Activated CD4-positive, CD25-positive, alpha-beta regulatory T cell treated with anti-CD3 and anti-CD28 coated beads, Interleukin-2, amount 50 U/mL, for 72 hours (primary cell): ENCODE measurements at regions not wholly inside any gene's neighbourhood (a gene's known extent, or its start where the extent isn't known, plus 50 kb on each side); places are given as distances from the start of the nearest gene placed in this dataset.
A peak's percentile ranks its signal among the peaks of the same experiment; 100 is the strongest.

Experiments used
- DNase-seq: peaks from one replicate; pipeline ENCODE4 v3.0.0; 2021

DNA sequence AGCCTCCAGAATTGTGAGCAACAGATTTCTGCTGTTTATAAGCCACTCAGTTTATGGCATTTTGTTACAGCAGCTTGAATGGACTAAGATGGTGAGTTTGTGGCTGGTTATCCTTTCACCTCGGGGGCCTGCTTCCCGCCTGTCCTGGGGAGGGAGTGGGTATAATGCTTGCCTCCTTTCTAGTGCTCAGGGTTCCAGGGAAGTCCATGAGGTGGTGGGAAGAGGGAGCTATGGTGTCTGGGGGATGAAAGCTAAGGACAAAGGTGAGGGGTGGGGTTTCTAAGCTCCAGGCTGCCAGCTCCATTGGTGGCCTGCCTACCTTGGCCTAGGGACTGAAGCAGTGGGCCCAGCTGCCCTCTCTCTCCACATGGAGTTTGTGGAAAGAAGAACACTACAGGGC is 50.2 kb upstream of the SDK2 start:
- no peak for DNase-seq

DNA sequence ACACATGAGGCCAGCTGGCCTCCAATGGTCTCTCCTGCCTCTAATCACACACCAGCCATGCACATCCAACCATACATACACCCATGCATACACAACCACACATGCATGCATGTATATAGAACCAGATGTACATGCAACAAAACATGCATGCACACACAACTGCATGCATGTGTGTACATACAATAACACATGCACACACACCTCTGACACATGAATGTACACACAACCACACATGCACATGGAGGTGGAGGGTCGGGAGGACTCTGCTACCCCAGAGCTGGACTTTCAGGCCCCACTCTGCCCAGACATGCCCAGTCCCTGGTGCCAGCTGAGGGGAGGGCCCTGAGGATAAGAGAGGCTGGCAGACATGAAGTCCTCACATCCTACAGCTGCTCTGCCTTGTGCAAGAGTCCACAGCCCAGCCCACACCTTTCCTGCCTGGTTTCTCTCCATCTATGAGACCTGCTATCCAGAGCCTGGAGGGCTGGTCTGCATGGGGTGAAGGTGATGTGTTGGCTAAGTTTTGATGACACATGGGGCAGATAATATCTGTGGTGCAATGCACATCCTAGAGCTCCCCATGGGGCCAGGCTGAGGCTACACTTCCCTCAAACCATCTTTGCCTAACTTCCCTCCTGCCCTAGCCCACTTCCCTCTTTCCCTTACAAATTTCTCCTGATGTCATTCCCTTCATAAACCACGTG is 50.9 kb upstream of the SDK2 start:
- no peak for DNase-seq

DNA sequence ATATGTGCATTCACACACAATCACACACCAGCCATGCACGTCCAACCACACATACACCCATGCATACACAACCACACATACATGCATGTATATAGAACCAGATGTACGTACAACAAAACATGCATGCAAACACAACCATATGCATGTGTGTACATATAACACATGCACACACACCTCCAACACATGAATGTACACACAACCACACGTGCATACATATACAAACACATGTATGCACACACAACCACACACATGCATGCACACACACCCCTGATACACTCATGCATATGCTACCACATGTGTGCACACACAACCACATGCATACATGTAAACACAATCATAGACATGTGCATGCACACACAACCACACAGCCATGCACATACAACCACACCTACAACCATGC is 52.0 kb upstream of the SDK2 start:
- no peak for DNase-seq

DNA sequence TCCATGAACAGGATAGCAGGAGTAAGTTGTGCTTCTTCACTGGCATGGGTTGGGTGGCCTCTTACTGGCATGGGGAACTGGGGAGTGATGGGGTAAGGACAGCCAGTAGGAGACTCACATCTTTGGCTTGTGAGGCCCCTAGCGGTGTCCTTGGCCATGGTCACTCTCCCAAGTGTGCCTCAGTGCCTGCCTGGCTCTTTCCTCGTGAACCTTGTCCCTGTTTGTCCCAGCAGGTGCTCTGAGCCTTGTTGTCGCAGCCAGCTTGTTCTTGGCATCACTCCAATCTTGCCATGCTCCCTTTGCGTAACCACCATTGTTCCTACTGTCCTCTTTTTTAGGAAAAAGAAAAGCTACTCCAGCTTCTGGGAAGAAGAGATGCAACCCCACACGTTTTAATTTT is 53.6 kb upstream of the SDK2 start:
- no peak for DNase-seq

DNA sequence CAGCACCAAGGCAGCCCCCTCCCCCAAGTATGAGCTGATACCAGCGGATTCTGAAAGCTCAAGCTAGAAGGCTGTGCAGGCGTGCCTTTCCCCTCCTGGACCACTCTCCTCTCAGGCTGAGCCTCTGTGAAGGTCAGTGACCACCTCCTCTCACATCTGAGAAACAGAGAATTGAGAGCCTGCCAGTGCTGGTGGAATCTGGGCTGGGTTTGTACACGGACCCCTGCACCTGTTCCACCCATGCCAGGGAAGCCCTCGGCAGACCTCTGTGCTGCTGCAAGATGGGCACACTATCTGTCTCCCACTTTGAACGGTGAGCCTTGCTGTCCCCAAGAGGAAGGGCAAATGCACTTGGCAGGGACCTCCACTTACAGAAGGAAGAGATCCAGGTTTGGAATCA is 54.7 kb upstream of the SDK2 start:
- no peak for DNase-seq

DNA sequence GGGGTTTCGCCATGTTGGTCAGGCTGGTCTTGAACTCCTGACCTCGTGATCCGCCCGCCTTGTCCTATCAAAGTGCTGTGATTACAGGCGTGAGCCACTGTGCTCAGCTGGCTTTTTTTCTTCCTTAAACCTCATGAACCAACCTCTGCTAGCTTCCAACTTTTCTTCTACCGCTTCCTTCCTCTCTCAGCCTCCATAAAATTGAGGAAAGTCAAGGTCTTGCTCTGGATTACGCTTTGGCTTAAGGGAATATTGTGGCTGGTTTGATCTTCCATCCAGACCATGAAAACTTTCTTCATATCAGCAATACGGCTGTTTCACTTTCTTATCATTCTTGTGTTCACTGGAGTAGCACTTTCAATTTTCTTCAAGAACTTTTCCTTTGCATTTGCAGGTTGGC is 57.5 kb upstream of the SDK2 start:
- no peak for DNase-seq

DNA sequence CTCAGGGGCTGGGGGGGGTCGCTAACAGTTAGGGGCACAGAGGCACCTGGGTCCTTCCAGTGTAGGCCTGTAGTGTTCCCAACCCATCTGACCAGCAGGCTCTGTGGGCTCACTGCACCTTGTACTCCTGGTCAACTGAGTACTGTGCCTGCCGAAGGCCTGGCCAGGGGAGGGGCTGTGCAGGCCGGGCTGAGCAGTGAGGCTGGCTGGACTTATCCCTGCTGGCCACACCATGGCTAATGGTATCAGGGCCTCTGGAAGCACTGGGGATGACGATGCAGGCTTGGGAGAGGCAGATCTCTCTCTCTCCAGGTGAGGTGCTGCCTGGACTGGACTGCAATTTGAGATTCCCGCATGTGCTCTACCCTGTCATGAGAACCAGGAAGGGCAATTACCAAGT is 58.9 kb upstream of the SDK2 start:
- no peak for DNase-seq

DNA sequence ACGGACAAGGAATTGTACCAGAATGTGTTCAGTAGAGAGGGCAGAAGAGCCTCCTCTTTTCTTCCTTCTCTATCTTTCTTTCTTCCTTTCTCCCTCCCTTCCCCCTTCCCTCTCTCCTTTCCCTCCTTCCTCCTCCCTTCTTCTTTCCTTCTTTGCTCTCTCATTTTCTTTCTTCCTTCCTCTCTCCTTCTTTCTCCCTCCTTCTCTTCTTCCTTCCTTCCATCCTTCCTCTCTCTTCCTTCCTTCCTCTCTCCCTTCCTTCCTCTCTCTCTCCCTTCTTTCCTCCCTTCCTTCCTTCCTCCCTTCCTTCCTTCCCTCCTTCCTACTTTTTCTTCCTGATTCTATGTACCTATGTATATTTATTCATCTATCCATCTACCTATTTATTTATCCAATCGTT is 59.7 kb upstream of the SDK2 start:
- no peak for DNase-seq

DNA sequence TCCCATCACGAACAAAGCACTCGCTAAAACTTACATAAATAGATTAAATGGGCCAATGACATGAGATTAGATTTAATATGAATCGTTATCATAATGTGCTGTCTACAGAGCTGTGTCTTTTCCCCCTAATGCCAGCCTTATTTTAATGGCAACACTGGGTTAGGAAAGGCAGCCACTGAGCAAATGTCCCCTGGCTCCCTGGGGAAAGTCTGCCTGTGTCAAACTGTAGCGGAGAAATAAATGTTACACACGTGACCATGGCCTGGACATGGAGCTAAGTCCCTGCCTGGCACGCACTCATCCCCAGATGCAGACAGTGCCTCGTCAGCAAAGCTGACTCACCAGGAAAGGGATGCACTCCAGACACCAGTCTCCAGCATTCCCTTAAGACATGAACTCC is 61.3 kb upstream of the SDK2 start:
- no peak for DNase-seq

DNA sequence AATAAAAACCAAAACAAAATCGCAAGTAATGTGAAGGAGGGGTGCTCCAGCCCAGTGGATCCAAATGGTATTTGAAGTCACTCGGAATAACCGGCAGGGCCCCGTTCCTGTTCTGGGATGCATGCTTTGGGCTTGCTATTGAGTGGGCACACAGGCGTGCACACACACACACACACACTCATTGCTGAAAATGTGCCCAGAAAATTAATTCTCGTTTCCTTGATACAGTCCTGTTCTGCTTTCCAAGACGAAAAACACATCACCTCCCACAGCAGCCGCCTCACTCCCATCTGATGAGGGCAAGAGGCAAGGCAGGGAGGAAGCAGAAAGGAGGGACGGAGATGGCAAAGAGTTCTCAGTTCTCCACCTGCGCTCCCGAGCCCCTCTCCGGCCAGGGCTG is 62.2 kb upstream of the SDK2 start:
- no peak for DNase-seq

DNA sequence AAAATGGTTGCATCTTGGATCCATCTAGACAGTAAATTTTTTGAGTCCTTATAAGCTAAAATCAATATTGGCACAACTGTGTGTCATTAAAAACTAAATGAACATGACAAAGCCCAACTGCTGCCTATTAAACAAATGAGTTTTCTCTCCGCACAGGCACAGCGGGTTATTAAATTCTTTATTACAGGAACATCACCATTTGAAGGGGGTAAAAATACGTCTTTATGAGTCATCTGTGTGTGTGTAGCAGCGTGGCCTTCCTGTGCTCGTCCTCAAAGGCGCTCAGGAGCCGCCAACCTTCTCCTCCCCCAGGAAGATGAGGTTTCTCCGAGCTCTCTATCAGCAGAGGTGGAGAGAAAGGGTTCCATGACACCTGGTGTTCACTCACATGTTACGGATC is 62.6 kb upstream of the SDK2 start:
- DNase-seq = no peak

DNA sequence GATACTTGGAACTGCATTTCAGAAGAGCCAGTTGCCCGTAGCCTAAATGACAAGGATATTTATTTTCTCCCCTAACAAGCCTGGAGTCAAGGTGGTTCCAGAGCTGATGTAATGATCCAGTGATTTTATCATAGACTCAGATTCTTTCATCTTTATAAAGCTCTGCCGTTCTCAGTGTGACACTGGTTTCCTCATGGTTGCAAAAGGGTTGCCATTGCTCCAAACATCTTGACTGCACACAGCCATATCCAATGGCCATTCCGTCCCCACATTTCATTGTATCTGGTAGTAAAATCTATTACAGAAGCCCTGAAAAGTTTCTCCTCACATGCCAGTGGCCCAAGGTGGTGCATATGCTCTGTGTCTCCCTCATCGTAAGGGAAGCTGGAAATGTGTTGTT is 63.1 kb upstream of the SDK2 start:
- DNase-seq = no peak

DNA sequence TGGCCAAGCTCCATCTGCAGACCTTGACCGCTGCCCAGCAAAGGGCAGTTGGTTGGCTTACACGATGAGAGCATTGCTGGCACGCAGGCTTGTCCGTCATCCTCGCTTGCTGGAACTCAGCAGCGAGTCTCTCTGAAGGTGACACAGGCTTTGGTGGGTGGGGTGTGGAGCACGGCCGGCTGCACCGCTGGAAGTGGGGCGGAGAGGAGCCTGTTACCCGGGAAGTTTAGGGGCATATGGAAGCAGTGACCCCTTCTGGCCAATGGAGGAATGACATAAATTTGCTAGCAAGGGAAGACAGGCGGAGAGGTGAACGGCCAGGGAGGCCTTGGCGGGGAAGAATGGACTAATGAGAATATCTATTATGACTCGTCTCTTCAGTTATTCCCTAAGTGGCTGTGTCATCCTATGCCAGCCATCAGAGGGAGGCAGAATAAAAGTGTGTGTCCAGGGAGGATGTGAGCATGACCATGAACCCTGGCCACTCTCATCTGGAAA is 65.9 kb upstream of the SDK2 start:
- peak; percentile 54 for DNase-seq

DNA sequence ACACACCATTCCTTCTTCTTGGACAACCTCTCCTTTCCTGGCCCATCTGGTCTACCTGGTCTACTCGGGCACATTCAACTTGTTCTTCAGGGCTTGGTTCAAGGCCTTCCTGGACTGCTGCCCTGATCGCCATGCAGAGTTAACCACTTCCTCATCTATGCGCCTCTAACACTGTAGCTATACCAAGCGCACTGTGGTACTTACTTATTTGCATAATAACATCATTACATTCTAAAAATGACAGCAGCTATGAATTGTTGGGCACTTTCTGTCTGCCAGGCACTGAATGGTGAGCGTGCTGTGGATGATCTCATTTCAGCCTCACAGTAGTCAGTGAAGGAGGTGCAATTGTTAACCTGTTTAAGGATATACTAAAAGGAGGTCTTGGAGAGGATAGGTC is 66.9 kb upstream of the SDK2 start:
- DNase-seq = no peak

DNA sequence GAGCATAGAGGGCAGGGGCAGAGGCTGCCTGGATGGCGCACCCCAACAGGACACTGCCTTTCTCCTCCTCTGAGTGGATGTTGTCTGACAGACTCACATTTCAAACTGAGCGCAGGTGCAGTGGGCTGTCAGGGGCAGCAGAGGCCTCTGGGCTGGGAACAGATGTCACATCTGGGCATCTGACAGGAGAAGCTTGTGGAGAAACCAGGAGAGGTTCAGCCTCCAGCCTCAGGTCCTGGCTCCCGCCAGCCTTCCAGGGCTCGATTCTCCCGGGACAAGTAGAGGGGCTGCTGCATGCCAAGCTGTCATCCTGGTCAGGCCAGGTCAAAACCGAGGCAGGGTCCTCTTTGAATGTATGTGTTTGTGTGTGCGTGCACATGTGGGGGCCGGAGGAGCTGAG is 67.7 kb upstream of the SDK2 start:
- no peak for DNase-seq

DNA sequence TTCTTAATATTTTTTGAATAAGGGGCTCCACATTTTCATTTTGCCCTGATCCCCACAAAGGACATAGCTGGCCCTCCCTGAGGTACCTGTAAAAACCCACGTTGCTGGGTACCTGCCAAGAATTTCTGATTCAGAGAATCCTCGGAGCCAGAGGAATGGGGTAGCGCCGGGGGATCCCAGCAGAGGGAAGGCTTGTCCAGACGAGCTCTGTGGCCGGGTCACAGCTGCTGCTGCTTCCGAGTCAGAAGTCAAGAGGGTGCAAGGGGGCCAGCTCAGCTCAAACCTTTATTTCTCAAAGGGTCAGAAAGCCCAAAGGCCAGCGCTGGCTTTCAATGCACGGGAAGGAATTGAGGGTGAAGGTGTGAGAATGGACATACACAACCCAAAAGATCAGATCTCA is 68.9 kb upstream of the SDK2 start:
- no peak for DNase-seq

DNA sequence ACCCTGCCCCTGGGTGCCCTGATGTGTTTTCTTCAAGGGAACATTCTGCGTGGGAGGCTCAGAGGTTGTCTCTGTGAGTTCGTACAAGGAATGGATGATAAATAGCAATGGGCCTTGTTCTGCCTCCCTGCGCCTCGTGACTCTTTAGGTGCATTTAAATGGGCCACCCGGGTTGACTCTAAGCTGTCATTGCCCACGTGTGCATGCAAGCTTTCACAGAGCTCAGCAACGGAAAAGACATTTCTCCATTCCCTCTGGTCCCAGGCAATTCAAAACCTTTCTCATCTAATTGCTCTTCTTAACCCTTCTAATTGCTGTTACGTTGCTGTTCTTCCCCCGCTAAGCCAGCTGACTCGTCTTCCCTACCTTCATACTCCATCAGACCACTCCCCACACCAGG is 71.5 kb upstream of the SDK2 start:
- DNase-seq = no peak

DNA sequence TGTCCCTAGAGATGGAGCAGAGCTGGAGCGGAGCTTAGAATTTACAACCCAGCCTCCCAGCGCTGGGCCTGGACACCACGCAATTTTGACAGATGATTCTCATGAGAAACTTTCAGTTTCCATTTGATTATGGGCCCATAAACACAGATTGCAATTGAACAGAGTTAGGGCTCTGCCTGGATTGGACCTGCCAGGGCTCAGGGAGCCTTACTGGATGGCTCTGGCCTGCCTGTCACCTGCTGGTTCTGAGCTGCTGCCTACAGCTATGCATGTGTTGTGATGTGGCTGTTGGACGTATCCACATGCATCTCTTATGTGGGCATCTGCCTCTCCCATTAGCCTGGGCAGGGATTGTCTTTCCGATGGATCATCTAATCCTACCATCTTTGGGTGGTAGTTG is 73.4 kb upstream of the SDK2 start:
- DNase-seq = no peak

DNA sequence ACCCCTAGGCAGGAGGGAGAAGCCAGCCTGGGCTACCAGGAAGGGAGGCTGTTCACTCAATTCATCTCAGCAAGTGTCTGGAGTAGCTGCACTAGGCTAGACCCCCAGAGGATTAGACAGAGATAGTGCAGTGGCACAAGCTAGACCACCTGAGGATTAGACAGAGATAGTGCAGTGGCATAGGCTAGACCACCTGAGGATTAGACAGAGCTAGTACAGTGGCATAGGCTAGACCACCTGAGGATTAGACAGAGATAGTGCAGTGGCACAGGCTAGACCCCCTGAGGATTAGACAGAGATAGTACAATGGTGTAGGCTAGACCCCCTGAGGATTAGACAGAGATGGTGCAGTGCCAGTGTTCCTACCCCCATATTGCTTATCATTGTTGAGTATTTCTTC is 74.1 kb upstream of the SDK2 start:
- no peak for DNase-seq

DNA sequence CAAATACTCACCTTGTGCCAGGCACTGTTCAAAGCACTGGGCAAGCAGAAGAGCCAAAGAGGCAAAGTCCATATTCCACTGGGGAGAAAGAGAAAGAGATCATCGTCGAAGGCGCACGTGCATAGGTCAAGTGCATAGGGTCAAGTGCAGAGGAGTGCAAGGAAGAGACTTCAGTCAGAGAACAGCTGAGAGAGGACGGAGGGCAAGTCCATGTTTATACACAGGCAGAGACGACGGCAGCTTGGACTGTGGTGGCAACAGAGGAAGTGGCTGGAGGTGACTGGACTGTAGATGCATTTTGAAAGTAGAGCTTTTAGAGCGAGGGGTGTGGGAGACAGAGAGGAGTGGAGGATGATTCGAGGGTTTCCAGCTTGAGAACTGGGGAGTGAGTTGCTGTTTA is 74.7 kb upstream of the SDK2 start:
- DNase-seq = no peak

DNA sequence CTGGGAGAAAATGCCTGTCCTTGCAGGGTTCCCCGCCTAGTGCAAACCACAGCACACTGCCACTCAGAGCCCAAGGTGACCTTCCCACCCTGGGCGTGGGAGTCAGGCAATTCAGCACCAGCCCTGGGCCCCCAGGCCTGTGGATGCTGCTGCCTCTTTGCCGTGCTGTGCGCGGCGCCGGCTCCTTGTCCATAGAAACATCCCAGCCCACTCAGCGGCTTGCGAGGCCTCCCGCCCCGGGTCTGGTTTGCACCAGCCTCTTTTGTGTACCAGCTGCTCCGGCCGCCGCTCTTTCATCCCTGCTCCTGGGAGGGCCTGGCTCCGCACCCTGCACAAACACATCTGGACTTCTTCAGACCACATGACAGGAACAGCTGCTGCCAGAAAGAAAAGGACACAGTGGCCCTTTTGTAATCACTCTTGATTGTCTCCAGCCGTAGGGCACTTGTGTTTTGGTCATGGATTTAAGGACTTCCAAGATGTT is 75.4 kb upstream of the SDK2 start:
- DNase-seq = no peak

DNA sequence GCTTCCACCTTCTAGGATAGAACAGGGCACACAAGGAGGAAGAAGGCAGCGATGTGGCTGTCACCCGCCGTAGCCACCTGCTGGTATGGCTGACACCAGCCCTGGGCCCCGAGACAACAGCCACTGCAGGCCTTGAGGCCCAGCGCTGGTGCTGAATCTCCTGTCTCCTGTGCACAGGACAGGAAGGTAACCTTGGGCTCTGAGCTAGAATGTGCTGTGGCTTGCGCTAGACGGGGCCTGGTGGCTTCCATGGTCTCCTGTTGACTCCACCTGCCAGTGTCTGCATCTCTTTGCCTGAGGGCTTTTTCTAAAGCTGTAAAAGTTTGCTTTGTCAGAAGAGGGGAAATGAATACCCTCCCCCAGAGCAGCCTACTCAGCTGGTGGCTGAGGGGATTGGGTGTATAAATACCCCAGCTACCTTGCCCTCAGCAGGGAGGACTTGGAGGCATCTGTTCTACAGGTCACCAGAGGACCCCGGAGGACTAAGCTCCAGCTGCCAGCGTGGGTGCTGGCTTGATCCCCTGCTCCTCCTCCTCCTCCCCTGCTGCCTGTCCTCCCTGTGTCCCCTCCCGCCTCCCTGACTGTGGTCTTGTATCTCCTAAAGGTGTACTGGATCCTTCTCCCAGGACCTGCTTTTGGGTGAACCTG is 76.1 kb upstream of the SDK2 start:
- no peak for DNase-seq

DNA sequence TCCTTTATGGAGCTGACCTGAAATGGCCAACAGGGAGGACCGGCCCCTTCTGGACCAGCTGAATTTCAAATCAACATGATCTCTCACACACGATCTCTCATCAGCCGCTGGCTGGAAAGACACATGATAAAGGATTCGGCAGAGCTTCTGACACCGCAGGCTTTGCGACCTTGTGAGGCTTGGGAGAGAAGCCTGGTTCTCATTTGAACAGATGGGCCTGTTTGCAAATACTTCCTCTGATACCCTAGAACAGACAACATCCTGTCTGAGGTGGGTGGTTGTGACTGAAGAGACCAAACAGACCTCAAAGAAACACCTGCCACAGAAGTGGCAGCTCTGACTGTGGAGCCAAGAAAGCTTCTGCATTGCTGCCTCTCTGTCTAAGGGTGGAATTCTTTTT is 77.9 kb upstream of the SDK2 start:
- DNase-seq = no peak

DNA sequence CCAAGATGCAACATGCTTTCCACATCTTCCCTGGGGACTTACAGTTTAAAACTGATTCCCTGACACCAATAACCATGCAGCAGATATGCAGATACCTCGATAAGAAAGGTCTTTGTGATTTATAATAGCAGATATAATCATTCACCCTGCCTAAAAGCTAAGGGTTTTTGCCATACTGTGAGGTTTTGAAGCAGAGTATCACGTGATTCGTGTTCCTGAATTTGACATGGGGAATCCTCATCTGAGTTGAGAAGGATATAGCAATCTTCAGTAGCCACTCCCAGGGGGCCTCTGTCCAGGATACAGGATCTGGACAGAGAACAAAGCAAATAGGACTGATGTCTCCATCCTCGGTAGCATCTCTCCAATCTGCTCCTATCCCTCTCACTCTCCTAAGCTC is 79.1 kb upstream of the SDK2 start:
- no peak for DNase-seq

DNA sequence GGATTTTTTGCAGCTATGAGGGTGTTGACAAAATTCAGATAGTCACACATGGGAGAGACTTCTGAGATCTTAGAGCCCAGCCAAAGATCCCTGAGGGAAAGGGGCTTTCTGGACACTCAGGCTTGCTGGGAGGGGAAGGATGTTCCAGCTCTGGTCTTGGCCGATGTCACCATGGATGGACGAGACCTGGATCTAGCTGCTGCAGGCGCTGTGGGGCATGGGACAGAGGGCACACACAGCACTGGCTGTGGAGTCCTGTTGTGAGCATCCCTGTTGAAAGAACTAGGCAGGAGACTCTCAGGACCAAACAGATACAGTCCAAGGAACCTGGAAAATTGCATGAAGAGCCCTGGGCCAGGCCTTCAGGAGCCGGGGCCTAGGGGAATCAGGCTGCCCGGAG is 80.1 kb upstream of the SDK2 start:
- DNase-seq = no peak
